ENCODE measurements at regions not wholly inside any gene's neighbourhood (a gene's known extent, or its start where the extent isn't known, plus 50 kb on each side); places are given as distances from the start of the nearest gene placed in this dataset.
"Not testable (repeated sequence)": the region's sequence is repeated elsewhere in the genome, so short reads cannot be mapped to it uniquely, and the experiment has no call there.

DNA sequence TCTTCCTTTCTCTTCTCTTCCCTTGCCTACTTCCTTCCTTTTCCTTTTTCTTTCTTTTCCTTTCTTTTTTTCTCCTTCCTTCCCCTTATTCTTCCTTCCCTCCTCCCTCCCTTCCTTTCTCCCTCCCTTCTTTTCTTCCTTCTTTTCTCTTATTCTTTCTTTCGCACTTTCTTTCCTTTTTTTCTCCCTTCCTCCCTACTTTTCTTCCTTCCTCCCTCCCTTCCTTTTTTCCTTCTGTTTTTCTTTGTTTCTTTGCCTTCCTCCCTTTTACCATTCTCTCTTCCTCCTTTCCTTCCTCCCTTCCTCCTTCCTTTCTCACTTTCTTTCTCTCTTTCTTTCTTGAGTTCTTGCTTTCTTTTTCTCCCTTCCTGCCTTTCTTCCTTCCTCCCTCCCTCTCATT lies 416.5 kb downstream of the ANKRD30B start:
- not testable (repeated sequence) for H3K36me3 ChIP-seq (ENCODE audit: low read depth, missing control alignments)
- WGBS, 2 donors, result 69 to 73% methylated on average over 1 of the region's 1 CpG

DNA sequence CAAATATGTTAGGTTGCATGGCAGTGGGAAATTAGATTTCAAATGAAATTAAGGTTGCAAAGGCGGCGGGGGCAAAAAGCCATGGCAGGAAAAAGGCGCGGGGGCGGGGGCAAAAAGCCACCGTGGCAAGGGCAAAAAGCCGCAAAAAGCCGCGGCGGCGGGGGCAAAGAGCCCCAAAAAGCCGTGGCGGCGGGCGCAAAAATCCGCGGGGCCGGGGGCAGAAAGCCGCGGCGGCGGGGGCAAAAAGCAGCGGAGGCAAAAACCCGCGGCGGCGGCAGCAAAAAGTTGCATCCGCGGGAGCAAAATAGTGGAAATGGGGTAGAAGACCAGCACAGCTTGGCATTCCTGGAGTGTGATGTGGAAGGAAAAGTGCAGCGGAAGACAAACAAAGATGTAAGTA lies 417.1 kb downstream of the ANKRD30B start:
- Histone ChIP-seq H3K27me3 (no peaks in the 10 kb centered on the region), H3K4me3 (peak overlapping the region; percentile 12 to 29), H3K36me3 (ENCODE audit: low read depth, missing control alignments) (no peaks in the 10 kb centered on the region), H3K27ac (no peak overlapping the region), H3K4me1 (no peaks in the 10 kb centered on the region), H3K9me3 (no peaks in the 10 kb centered on the region)
- intact Hi-C loops (cut with DNase I; ENCODE audit: low total_unique reads), result no loop called here
- WGBS, 2 donors, result 10 to 13% methylated on average over 30 of the region's 30 CpGs
- DNase-seq, result no peak
- TF ChIP-seq, protein P1, sequence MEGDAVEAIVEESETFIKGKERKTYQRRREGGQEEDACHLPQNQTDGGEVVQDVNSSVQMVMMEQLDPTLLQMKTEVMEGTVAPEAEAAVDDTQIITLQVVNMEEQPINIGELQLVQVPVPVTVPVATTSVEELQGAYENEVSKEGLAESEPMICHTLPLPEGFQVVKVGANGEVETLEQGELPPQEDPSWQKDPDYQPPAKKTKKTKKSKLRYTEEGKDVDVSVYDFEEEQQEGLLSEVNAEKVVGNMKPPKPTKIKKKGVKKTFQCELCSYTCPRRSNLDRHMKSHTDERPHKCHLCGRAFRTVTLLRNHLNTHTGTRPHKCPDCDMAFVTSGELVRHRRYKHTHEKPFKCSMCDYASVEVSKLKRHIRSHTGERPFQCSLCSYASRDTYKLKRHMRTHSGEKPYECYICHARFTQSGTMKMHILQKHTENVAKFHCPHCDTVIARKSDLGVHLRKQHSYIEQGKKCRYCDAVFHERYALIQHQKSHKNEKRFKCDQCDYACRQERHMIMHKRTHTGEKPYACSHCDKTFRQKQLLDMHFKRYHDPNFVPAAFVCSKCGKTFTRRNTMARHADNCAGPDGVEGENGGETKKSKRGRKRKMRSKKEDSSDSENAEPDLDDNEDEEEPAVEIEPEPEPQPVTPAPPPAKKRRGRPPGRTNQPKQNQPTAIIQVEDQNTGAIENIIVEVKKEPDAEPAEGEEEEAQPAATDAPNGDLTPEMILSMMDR (IDR thresholded peaks at IDR 0.05), result no peak
- no peak for TF ChIP-seq POLR2A (IDR thresholded peaks at IDR 0.05)

More for the DNA sequence above, 416.5 kb downstream of the ANKRD30B start:
- intact Hi-C loops (cut with DNase I; ENCODE audit: low total_unique reads); DNase-seq; H3K4me1 ChIP-seq; H3K27ac ChIP-seq; H3K9me3 ChIP-seq; H3K27me3 ChIP-seq: not testable (repeated sequence)
- H3K4me3 ChIP-seq, result peak overlapping the region; percentile 12 to 29

DNA sequence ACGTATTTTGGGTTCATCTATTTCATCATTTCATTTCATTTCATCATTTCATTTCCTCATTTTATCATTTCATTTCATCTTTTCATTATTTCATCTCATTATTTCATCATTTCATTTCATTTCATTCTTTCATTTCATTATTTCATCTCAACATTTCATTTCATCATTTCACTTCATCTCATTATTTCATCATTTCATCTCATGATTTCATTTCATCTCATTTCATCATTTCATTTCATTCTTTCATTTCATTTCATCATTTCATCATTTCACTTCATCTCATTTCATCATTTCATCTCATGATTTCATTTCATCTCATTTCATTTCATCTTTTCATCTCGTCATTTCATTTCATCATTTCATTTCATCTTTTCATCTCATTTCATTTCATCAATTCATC lies 445.1 kb downstream of the ANKRD30B start:
- H3K4me3 ChIP-seq; intact Hi-C loops (cut with DNase I; ENCODE audit: low total_unique reads); H3K27ac ChIP-seq; H3K27me3 ChIP-seq; H3K36me3 ChIP-seq (ENCODE audit: low read depth, missing control alignments); H3K9me3 ChIP-seq; DNase-seq; H3K4me1 ChIP-seq: not testable (repeated sequence)
- WGBS, 2 donors, result 49 to 67% methylated on average over 2 of the region's 2 CpGs

DNA sequence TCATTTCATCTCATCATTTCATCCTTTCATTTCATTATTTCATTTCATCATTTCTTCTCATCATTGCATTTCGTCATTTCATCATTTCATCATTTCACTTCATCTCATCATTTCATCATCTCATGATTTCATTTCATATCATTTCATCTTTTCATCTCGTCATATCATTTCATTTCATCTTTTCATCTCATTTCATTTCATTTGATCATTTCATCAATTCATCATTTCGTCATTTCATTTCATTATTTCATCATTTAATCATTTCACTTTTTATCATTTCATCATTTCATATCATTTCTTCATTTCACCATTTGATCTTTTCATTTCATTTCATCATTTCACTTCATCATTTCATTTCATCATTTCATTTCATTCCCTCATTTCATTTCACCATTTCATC lies 445.8 kb downstream of the ANKRD30B start:
- intact Hi-C loops (cut with DNase I; ENCODE audit: low total_unique reads); DNase-seq; H3K4me3 ChIP-seq; H3K4me1 ChIP-seq; H3K27me3 ChIP-seq; H3K36me3 ChIP-seq (ENCODE audit: low read depth, missing control alignments); H3K9me3 ChIP-seq; H3K27ac ChIP-seq: not testable (repeated sequence)
- 50 to 61% methylated on average over 3 of the region's 3 CpGs for WGBS, 2 donors

DNA sequence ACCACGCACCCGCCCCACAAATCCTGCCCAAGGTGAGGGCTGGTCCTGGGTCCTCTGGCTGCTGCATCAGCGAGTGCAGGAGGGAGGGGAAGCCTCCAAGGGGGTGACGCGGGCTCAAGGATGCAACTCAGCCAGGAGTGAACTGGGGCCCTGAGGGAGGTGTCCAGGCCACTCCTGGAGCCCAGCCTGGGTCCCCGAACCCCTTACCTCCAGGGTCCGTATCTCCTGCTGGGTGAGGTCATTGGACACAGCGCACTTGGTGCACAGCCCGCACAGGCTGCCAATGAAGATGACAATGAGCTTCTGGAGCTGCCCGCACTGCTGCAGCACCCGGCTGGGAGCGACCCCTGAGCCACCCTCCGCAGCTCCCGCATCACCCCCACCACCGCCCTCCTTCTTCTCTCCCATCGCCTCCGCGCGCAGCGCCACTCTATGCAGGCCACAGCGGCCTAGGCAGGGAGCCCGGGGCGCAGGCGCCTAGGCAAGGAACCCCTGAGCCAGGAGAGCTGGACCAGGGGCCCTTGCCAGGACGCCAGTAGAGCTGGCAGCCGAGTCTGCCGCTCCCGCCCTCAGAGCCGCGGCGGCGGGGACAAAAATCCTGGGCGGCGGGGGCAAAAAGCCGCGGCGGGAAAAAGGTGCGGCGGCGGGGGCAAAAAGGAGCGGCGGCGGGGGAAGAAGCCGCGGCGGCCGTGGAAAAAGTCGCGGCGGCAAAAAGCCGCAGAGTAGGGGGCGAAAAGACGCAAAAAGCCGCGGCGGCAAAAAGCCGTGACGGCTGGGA lies 449.6 kb downstream of the ANKRD30B start:
- 6% methylated on average over 34 to 55 of the region's 58 CpGs for WGBS, 2 donors
- DNase-seq, result peak; percentile 20
- intact Hi-C loops (cut with DNase I; ENCODE audit: low total_unique reads); H3K27me3 ChIP-seq; H3K27ac ChIP-seq; H3K4me1 ChIP-seq; H3K9me3 ChIP-seq; H3K36me3 ChIP-seq (ENCODE audit: low read depth, missing control alignments): not testable (repeated sequence)
- peak overlapping the region; percentile 32 to 48 for H3K4me3 ChIP-seq

DNA sequence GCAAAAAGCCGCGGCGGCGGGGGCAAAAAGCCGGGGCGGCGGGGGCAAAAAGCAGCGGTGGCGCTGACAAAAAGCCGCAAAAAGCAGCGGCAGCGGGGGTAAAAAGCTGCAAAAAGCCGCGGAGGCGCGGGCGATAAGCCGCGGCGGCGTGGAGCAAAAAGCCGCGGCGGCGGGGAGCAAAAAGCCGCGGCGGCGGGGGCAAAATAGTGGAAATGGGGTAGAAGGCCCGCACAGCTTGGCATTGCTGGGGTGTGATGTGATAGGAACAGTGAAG lies 450.1 kb downstream of the ANKRD30B start:
- Histone ChIP-seq H3K4me3 (peak overlapping the region; percentile 32 to 48), H3K27ac (no peak overlapping the region), H3K9me3 (no peaks in the 10 kb centered on the region), H3K4me1 (no peaks in the 10 kb centered on the region), H3K27me3 (no peaks in the 10 kb centered on the region), H3K36me3 (ENCODE audit: low read depth, missing control alignments) (no peaks in the 10 kb centered on the region)
- DNase-seq, result peak; percentile 11
- WGBS, 2 donors, result 3 to 4% methylated on average over 30 of the region's 30 CpGs
- intact Hi-C loops (cut with DNase I; ENCODE audit: low total_unique reads), result no loop called here
- no peak for TF ChIP-seq POLR2A (IDR thresholded peaks at IDR 0.05)
- TF ChIP-seq, protein P1 (IDR thresholded peaks at IDR 0.05), result no peak

All from testis (tissue), 2 donors.